GM21723 (cell line): ENCODE measurements at regions not wholly inside any gene's neighbourhood (a gene's known extent, or its start where the extent isn't known, plus 50 kb on each side); places are given as distances from the start of the nearest gene placed in this dataset.

Experiments used
- ATAC-seq: cut with Tn5 transposase; IDR thresholded peaks from one replicate; pipeline ENCODE4 v1.9.1; 2021; ENCODE audit warnings: mild to moderate bottlenecking, moderate library complexity; ENCODE audit not compliant: unreplicated experiment

GRCh38 chr2:23131066-23131575, 253.9 kb upstream of the KLHL29 start:
- ATAC-seq = no peak

GRCh38 chr2:23132000-23132399, 253.0 kb upstream of the KLHL29 start:
- no peak for ATAC-seq

GRCh38 chr2:23132823-23133595, 252.0 kb upstream of the KLHL29 start:
- no peak for ATAC-seq

GRCh38 chr2:23134726-23135125, 250.3 kb upstream of the KLHL29 start:
- ATAC-seq = no peak

DNA sequence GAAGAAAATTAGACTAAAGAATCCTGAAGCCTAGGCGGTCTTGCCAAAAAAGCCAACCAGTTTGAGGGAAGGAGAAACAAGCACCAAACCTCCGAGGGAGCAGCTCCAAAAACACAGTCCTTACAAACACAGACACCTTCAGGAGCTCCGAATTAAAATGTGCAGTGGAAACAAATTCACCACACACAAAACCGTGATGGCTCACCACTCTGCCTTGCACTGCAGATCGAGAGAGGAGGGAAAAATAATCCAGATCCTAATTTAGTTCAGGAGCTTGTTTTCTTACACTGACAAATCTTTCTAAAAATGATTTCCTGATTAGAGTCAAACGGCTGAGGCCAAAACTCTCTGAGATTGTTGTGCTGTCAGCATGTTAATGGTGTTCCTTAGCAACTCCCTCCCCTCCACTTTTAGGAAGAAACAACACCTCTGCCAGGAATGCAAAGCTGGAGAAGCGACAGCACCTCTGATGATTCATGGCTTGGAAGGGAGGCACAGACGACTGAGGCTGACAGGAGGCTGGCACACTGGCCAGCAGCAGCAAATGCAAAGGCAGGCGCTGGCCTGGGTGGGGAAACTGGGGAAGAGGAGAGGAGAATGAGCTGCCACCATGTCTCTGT, 249.4 kb upstream of the KLHL29 start:
- no peak for ATAC-seq

GRCh38 chr2:23137166-23137565, 247.8 kb upstream of the KLHL29 start:
- ATAC-seq = no peak

DNA sequence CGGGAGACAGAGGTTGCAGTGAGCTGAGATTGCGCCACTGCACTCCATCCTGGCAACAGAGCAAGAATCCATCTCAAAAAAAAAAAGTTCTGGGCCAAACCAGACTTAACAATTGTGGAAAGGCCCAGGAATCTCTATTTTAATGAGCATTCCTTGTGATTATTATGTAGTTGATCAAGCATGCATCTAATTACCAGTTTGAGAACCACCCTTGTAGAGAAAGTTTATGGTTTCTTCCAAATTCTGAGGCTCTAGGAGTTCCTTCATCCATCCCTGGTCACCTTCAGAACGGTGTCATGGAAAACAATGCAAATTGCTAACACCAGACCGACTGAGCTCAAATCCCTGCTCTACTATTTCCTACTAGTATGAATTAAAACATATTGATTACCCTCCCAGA, 246.3 kb upstream of the KLHL29 start:
- no peak for ATAC-seq

DNA sequence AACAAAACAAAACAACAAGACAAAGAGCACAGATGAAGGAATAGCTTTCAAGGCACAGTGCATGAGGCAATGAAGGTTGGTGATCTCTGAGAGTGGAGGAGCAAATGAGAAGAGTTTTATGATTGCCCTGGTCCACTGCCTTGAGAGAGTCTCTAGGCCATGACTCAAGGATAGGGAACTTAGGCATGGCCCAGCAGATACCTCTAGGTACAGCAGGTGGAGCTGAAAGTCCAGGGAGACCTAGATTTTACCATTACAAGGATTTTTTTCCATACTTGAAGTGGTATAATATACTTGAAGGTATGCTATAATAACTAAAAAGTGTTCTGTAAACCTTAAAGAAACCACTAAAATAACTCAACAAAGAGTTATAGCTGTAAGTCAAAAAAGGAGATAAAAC, 239.5 kb upstream of the KLHL29 start:
- no peak for ATAC-seq

GRCh38 chr2:23146011-23146410, 239.0 kb upstream of the KLHL29 start:
- no peak for ATAC-seq

DNA sequence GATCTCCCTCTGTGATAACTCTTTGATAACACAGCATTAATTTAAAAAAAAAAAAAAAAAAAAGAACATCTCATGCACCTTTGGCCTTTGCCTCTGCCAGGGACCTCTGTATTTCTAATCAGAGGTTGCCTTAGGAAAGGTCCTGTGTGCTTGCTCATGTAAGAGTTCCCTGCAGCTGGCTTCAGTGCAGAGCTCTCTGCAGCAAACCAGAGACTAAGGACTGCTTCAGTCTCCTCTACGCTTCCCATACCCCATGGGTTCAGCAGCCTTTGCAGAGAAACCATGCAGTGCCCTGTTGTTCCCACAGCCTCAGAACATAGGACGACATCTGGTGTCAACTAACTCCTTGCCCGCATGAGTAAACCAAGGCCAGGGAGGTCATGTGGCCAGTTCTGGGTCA, 236.6 kb upstream of the KLHL29 start:
- no peak for ATAC-seq

- no peak for ATAC-seq
Observed at GRCh38 chr2:23149777-23150176, 235.2 kb upstream of the KLHL29 start.

DNA sequence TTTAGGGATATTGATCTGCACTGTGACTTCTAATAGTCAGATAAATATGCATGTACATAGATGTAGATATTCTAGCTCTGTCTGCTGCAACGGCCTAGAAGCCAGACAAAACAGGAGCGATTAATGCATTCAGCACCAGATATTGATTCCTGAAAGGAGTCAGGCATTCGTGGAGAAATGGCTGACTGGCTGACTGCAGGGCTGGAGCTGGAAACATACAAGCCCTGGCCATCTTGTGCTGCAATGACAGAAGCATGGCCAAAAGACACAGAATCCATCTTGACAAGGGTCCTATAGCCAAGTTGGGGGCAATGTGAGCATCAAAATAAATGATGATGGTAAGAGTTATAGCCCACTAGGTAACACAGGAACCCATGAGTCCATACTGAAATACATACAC, 231.5 kb upstream of the KLHL29 start:
- ATAC-seq = no peak

- no peak for ATAC-seq
Observed at GRCh38 chr2:23155022-23155421, 230.0 kb upstream of the KLHL29 start.

DNA sequence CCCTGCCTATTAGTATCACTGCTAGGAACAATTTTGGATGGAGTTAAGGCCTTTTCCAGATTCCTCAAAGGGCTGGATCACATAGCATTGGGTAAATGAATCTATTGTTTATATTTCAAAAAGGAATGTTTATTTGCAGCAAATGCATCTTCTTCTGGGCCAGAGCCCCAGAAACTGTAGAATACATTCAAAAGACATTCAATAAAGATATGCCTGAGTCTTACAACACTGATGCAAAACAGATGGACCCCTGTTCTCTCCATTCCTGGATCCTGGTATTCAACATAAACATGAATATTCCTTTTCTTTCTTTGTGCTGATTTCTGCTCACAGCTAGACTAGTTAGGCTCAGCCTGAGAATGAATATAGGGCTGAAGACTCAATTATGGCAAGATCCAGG, 227.2 kb upstream of the KLHL29 start:
- no peak for ATAC-seq

- no peak for ATAC-seq
Observed at GRCh38 chr2:23158306-23158705, 226.7 kb upstream of the KLHL29 start.

DNA sequence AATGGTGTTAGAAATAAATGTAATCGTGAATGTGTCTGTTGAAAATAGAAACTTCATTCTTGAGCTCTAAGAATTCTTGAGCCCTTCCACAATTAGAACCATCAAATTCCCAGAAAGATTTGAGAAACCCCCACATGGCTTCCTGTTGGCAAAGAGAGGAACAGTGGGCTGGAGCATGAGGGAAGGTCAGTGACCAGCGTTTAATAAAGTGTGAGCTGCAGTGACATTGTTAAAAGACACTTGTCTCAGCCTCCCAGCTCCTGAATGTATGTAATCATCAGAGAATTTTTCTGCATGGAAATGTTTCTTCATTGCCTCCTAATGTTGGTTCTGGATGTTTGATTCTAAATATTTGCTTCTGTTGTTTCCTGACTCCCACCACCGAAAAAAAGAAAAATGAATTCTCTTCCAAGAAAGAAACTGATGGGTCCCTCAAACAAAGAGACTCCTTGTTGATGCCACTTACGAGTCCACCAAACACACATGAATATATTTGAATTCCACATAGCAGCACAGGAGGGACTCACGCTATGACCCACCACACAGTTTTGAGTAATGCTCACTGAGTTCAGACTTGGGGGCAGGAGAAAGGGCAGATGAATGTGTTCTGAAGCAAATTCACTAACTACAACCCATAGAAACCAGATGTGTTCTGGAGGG, 225.1 kb upstream of the KLHL29 start:
- ATAC-seq = no peak

- ATAC-seq = no peak
Observed at GRCh38 chr2:23164173-23164572, 220.8 kb upstream of the KLHL29 start.

GRCh38 chr2:23169896-23170295, 215.1 kb upstream of the KLHL29 start:
- no peak for ATAC-seq

DNA sequence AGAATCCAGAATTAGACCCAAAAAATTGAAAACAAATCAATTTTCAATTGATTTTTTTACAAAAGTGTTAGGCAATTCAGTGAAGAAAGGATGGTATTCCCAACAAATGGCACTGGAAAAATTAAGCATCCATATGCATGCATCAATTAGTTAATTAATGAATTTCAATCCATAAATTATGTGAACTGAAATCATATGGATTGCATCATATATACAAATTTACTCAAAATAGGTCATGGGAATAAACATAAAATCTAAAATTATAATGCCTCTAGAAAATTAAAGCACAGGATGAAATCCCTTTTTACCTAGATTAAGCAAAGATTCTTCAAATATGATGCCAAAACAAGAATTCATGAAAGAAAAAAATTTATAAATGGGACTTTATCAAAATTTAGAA, 213.9 kb upstream of the KLHL29 start:
- ATAC-seq = no peak

DNA sequence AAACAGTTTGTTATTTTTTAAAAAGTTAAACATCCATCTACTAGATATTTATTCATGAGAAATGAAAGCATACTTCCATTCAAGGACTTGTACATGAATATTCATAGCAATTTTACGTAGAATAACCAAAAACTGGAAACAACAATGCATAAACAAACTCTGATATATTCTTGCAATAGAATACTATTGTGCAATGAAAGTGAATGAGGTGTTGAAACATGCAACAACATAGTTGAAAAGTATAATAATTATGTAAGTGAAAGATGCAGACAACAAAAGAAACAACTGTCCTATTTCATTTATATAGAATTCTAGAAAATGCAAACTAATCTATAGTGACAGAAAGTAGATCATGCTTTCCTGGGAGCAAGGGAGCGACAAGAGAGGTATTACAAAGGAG, 206.6 kb upstream of the KLHL29 start:
- ATAC-seq = no peak

DNA sequence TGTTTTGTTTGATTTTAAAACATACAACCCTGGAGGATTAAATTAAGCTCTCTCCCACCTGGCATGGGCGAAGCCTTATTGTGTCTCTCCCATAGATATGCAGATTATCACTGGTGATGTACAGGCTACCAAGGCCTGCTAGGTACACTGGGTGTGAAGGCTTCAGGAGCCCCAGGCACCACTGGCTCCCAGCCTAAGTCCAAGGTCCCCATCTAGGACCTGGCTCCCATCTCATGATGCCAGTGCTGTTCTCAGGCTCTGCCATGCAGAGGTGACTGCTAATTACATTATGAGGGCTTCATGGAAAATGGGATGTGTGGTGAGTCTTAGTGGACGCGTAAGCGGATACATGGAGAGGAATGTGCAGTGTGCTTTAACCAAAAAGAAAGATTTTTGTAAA, 201.2 kb upstream of the KLHL29 start:
- ATAC-seq = no peak
